Breast epithelium (tissue), 3 donors: ENCODE measurements at regions not wholly inside any gene's neighbourhood (a gene's known extent, or its start where the extent isn't known, plus 50 kb on each side); places are given as distances from the start of the nearest gene placed in this dataset.

Experiments used
- CTCF ChIP-seq, 3 donors: fragments of 450-650 bp; IDR thresholded peaks; one replicate each; pipeline ENCODE4 v1.5.1; 2016 to 2017; ENCODE audit warnings: antibody characterized with exemption in 3 of 3, mild to moderate bottlenecking in 3 of 3, moderate library complexity in 3 of 3
- POLR2A ChIP-seq: fragments of 450-650 bp; IDR thresholded peaks from one replicate; pipeline ENCODE4 v1.6.1; 2016; ENCODE audit warnings: antibody characterized with exemption, mild to moderate bottlenecking, moderate library complexity
- POLR2AphosphoS5 ChIP-seq, 3 donors: sonication (generic); formaldehyde crosslinking; IDR thresholded peaks; one replicate each; pipeline ENCODE4 v1.6.1; 2017; ENCODE audit warnings: antibody characterized with exemption in 3 of 3

- TF ChIP-seq CTCF (IDR thresholded peaks at IDR 0.05) (no peak), POLR2AphosphoS5 (IDR thresholded peaks at IDR 0.05) (no peak), POLR2A (no peak)
Observed at GRCh38 chrX:100207331-100208024, 202.6 kb downstream of the PCDH19 start.
